HG02885 (cell line): ENCODE measurements at regions not wholly inside any gene's neighbourhood (a gene's known extent, or its start where the extent isn't known, plus 50 kb on each side); places are given as distances from the start of the nearest gene placed in this dataset.

Experiments used
- ATAC-seq: cut with Tn5 transposase; IDR thresholded peaks from one replicate; pipeline ENCODE4 v1.9.1; 2021; ENCODE audit warnings: mild to moderate bottlenecking; ENCODE audit not compliant: unreplicated experiment, poor library complexity

GRCh38 chr18:78683191-78684010 is 296.2 kb upstream of the SALL3 start:
- no peak for ATAC-seq

GRCh38 chr18:78685250-78685979 is 294.2 kb upstream of the SALL3 start:
- ATAC-seq, result no peak

- no peak for ATAC-seq
These were observed 293.6 kb upstream of the SALL3 start for GRCh38 chr18:78685980-78686530.

GRCh38 chr18:78686976-78687685 is 292.5 kb upstream of the SALL3 start:
- no peak for ATAC-seq

GRCh38 chr18:78687736-78688135 is 291.9 kb upstream of the SALL3 start:
- ATAC-seq, result no peak

- no peak for ATAC-seq
These were observed 291.4 kb upstream of the SALL3 start for GRCh38 chr18:78688249-78688648.

GRCh38 chr18:78688916-78689315 is 290.7 kb upstream of the SALL3 start:
- no peak for ATAC-seq

GRCh38 chr18:78689606-78690005 is 290.0 kb upstream of the SALL3 start:
- ATAC-seq, result no peak

- peak; percentile 62 for ATAC-seq
These were observed 287.5 kb upstream of the SALL3 start for GRCh38 chr18:78692105-78692504.

- no peak for ATAC-seq
These were observed 286.2 kb upstream of the SALL3 start for GRCh38 chr18:78693429-78693828.

- ATAC-seq, result no peak
These were observed 282.8 kb upstream of the SALL3 start for GRCh38 chr18:78696698-78697435.

- no peak for ATAC-seq
These were observed 282.2 kb upstream of the SALL3 start for GRCh38 chr18:78697446-78697845.

GRCh38 chr18:78698914-78699313 is 280.7 kb upstream of the SALL3 start:
- no peak for ATAC-seq

- no peak for ATAC-seq
These were observed 280.1 kb upstream of the SALL3 start for GRCh38 chr18:78699499-78699898.

GRCh38 chr18:78701771-78702396 is 277.7 kb upstream of the SALL3 start:
- no peak for ATAC-seq

- no peak for ATAC-seq
These were observed 276.3 kb upstream of the SALL3 start for GRCh38 chr18:78703291-78703690.

- ATAC-seq, result no peak
These were observed 274.6 kb upstream of the SALL3 start for GRCh38 chr18:78704971-78705461.

GRCh38 chr18:78709261-78709809 is 270.3 kb upstream of the SALL3 start:
- ATAC-seq, result no peak

GRCh38 chr18:78711316-78711715 is 268.3 kb upstream of the SALL3 start:
- no peak for ATAC-seq
